ENCODE measurements at regions not wholly inside any gene's neighbourhood (a gene's known extent, or its start where the extent isn't known, plus 50 kb on each side); places are given as distances from the start of the nearest gene placed in this dataset.
"Not testable (repeated sequence)": the region's sequence is repeated elsewhere in the genome, so short reads cannot be mapped to it uniquely, and the experiment has no call there.

DNA sequence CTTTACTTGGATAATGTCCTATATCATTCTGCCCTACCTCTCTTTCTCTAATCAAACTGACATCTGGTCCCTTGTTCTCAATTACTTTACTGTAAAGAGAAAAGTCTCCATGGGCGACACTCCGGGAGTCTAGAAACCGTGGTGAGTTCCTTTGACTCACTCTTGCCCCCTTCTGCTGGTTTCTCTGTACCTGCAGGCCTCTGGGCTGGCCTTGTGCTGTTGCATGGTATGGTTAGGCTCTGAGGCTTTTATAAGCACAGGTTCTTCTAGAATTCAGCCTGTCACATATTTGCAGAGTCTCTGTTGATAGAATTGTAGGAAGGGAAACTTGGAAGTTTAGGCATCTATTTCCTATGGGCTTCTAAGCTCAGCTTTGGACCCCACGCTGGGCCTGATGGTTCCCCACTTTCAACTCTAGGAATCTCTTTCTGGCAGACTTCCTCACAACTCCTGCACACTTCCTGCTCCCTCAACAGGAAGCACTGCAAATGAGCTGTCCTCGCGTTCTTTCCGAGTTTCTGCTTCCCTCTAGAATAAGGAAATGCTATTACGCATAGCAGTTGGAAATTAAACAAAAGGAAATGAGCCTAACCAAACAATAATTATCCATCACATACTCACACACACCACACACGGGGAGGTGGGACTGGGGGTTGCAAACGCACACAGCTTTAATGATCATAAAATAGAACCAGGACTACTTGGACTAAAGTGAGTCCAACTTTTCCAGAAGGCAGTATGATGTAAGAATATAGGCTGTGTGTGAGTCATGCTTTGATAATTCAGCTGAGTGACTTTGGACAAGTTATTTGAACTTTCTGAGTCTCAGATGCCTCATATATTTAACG lies 683.3 kb downstream of the QKI start:
- DNase-seq, result no peak

GRCh38 chr6:164097056-164097455 lies 682.5 kb downstream of the QKI start:
- DNase-seq, result no peak

DNA sequence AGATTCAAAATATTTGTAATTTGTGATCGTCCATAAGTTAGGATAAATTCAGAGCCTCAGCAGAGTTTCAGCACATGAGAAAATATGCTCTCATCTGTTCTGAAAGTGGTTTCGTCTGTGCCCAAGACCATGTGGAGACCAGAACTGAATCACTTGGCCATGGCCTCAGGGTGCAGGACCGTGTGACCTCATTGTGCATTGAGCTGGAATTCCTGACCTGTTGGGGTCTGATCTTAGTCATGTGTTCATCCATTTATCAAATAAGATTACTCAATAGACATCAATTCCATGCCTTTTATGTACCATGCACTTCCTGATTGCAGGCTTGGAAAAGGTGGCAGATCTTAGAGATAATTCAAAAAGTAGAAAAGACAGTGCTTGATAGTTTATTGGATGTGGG lies 680.5 kb downstream of the QKI start:
- DNase-seq, result no peak

- no peak for DNase-seq
Observed at GRCh38 chr6:164087870-164088269, 673.4 kb downstream of the QKI start.

DNA sequence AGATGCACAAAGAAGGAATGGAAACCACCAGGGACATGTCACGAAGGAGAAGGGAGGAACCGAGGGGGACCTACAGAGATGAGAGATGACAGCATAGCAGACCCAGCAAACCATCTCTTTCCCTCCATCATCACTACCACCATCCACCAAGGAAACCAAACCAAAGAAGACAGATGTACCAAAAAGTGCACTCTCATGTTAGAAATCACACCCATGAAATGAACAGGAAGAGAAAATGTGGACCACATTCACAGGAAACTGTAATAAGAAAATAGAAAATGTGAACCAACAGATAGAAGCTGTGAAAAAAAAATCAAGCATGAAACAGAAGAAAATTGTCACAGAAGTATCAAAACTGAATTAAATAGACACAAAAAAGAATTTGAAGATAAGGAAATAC lies 672.7 kb downstream of the QKI start:
- no peak for DNase-seq

- DNase-seq, result no peak
Observed at GRCh38 chr6:164086076-164086887, 671.8 kb downstream of the QKI start.

DNA sequence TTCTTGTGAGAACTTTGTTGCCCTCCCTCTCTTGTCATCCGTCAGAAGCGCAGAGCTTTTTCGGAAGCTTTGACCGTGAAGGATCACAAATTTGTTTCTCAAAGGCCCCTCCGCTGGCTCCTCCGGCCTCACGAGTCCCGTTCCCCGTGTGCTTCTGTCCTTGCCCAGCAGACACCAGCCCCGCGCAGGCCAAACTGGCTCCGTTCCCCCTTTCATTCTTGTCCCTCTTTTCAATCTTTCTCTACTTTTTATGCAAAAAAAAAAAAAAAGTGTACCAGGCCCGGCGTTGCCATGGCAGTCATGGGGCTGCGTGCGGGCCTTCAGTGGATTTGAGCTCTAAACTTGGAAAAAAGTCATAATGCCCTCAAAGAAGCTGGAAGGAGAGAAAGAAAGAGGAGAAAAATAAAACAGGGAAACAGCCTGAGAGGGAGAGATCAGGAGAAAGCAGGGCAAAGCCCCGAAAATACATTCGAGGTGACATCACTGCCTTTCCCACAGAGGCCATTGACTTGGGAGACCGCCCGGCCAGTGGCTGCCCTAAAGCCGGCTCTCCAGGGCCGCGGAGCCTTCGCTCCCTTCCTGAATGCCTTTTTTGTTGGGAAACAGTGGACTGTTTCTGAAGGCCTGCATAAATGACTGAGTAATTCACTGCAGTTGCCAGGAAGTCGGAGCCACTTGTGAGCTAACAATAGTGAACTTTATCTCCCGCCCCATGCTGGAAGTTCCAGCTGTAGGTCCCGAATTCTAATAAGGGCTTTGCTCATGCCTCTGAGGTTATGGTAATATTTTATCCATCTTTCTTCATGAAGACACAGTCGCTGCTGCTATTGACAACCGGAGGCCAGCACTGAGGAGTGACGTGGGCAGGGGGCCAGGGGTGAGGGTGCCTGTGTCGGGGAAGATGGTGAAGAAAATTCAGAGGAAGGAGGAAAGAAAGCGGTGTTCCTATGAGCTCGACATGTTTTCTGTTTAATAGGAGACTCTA lies 670.9 kb downstream of the QKI start:
- DNase-seq, result no peak

DNA sequence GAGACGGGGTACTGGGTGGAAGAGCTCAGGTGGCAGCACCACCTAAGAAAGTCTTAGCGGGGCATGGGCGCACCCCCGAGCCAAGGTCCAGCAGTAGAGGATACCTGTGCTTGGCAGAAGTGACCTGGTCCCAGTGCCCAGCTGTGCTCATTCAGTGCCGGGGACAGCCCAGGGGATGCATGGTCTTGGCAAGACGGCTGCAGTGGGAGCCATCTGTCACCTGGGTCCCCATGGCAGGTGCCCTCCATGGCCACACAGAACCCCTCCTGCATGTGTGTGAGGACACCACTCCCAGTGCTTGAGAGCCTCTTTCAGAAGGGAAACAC lies 664.7 kb downstream of the QKI start:
- DNase-seq, result no peak

GRCh38 chr6:164078532-164079274 lies 664.2 kb downstream of the QKI start:
- no peak for DNase-seq

GRCh38 chr6:164076818-164077532 lies 662.5 kb downstream of the QKI start:
- DNase-seq, result not testable (repeated sequence)

DNA sequence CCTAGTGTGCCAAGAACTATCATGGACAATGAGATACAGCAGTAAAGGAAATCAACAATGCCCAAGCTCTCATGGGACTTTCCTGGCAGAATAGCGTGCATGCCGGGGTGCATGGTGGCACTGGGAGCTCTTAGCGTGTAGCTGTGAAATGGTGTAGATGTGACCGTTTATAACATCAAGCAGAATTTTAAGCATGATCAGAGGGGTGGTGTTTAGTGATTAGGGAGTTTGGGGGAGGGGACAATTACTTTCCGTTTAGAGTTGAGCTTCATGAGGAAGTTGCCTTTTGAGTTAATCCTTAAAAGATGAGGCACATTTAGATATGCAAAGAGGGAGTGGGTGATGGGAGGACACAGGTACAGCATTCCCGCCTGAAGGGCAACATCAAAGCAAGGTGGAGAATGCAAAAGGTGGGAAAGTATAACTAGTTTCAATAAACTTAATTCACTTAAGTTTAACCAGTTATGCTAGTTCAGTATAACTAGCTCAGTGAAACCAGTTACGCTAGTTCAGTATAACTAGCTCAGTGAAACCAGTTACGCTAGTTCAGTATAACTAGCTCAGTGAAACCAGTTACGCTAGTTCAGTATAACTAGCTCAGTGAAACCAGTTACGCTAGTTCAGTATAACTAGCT lies 661.6 kb downstream of the QKI start:
- DNase-seq, result no peak

- no peak for DNase-seq
Observed at GRCh38 chr6:164072240-164072666, 657.7 kb downstream of the QKI start.

DNA sequence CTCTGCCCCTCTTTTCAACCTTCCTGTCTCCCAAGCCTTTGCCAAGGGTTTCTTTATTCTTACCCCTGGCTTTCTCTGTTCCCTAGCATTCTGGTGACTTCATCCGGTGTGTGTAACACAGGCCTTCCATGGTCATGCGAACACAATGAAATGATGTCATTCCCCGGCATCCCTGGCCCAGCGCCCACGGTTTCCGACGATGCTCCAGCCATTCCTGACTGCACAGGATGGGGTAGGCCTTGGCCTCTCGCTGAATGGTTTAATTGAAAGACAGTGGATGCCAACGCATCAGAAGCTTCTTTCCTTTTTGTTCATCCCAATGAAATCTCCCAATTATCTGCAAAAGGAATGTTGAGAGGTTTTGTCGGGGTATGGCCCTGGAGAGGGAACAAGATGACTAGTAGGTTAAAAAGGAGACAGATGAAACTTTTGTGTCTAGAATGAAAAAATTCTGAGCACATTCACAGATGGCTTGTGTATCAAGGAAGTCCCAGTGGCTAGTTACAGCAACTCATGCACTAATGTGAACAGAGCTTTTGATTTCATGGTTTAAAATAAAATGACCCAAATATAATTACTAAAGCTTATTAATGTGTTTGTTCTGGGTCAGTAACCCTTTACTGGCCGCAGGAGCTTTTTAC lies 655.0 kb downstream of the QKI start:
- DNase-seq, result no peak

DNA sequence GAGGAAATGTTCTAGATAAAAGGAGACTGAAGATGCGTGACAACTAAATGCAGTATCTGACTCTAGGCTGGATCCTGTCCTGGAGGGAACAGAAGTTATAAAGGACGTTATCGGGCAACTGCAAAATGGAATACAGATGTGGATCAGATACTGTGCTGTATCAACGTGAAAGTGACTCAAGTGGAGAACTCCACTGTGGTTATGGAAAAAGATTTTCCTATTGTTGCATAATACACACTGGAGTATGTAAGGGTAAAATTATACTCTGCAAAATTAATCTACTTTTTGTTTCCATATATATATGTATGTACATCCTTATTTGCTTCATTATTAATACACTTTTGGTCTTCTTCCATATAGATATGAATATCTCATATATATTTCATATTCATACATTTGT lies 654.0 kb downstream of the QKI start:
- DNase-seq, result no peak

GRCh38 chr6:164066766-164067165 lies 652.2 kb downstream of the QKI start:
- DNase-seq, result no peak

- no peak for DNase-seq
Observed at GRCh38 chr6:164066335-164066734, 651.8 kb downstream of the QKI start.

DNA sequence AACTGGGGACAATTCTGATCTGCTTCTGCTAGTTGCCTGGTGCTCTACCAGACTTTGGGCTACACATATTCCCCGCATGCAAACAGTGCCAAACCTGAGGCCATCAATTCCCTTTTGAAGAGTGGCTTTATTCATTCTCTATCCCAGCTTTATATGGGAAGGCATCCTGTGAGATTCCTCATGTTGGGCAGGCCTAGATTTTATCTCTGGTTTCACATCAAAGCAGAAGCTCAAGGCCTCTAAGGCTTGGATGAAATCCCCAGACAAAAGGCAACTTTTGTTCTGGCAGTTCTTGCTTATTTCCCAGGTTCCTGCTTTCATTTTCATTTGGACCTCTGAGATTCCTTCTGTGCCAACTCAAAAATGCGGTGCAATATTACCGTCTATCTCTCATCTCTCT lies 648.8 kb downstream of the QKI start:
- no peak for DNase-seq

DNA sequence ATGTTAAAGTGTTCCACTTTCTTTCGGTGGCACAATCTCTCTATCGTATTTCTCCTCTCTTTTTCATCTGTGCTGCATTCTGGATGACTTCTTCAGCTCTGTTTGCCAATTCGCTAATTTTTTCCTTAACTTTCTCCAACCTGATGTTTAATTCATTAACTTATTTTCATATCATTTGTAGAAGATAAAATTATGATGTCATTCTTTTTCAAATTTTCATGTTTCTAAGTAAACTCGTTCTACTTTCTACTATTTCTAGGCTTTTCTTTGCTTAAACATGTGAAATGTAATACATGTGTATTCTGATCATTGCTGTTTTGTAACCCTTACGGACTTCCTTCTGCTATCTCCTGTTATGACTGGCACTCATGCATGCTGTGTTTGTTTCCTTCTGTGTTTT lies 648.4 kb downstream of the QKI start:
- DNase-seq, result no peak

- DNase-seq, result no peak
Observed at GRCh38 chr6:164057876-164058275, 643.4 kb downstream of the QKI start.

GRCh38 chr6:164051427-164051826 lies 636.9 kb downstream of the QKI start:
- no peak for DNase-seq
